ENCODE measurements at regions not wholly inside any gene's neighbourhood (a gene's known extent, or its start where the extent isn't known, plus 50 kb on each side); places are given as distances from the start of the nearest gene placed in this dataset.

DNA sequence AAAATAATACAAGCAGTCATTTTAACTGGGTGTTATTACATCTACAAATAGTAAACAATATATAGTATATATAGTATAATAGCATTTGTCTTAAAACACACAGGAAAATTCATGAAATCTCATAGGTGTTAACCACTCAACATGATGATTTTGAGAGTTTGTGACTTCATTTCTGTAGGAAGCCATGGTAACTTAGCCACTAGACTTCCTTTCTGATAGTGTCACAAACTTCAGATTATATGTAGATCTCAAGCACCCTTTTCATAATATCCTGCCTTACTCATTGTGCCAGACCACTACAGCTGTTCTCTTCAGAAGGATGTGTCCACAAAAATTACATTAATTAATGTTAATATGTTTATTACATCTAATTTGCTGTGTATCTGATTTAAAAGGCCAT is 1250.6 kb downstream of the ADGRL3 start:
- POLR2A ChIA-PET: no interaction called here
- Histone ChIP-seq H3K27me3 (ENCODE audit: control insufficient read depth, insufficient read depth, low read length) (no peaks in the 10 kb centered on the region), H3K27ac (ENCODE audit: low read length) (no peak overlapping the region), H3K36me3 (ENCODE audit: control insufficient read depth, insufficient read depth, low read length) (no peaks in the 10 kb centered on the region), H3K9me3 (ENCODE audit: control insufficient read depth, insufficient read depth, low read depth, low read length) (no peaks in the 10 kb centered on the region), H3K4me3 (ENCODE audit: low read depth in 2 of 2, low read length in 2 of 2) (no peak overlapping the region), H3K4me1 (ENCODE audit: control insufficient read depth, insufficient read depth, low read length) (no peaks in the 10 kb centered on the region)
- CTCF ChIA-PET: no interaction called here
- in situ Hi-C loops (cut with HindIII; ENCODE audit: low pct_unique_long_range_greater_than_20kb, low sequenced_read_pairs): no loop called here
- TF ChIP-seq SIN3A (IDR thresholded peaks at IDR 0.05; ENCODE audit: borderline replicate concordance, insufficient read depth, low read depth, low read length): no peak
- TF ChIP-seq, protein P1, sequence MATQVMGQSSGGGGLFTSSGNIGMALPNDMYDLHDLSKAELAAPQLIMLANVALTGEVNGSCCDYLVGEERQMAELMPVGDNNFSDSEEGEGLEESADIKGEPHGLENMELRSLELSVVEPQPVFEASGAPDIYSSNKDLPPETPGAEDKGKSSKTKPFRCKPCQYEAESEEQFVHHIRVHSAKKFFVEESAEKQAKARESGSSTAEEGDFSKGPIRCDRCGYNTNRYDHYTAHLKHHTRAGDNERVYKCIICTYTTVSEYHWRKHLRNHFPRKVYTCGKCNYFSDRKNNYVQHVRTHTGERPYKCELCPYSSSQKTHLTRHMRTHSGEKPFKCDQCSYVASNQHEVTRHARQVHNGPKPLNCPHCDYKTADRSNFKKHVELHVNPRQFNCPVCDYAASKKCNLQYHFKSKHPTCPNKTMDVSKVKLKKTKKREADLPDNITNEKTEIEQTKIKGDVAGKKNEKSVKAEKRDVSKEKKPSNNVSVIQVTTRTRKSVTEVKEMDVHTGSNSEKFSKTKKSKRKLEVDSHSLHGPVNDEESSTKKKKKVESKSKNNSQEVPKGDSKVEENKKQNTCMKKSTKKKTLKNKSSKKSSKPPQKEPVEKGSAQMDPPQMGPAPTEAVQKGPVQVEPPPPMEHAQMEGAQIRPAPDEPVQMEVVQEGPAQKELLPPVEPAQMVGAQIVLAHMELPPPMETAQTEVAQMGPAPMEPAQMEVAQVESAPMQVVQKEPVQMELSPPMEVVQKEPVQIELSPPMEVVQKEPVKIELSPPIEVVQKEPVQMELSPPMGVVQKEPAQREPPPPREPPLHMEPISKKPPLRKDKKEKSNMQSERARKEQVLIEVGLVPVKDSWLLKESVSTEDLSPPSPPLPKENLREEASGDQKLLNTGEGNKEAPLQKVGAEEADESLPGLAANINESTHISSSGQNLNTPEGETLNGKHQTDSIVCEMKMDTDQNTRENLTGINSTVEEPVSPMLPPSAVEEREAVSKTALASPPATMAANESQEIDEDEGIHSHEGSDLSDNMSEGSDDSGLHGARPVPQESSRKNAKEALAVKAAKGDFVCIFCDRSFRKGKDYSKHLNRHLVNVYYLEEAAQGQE (IDR thresholded peaks at IDR 0.05; ENCODE audit: insufficient read depth in 1 of 2, low read depth in 2 of 2, low read length in 1 of 2): no peak
- no peak for TF ChIP-seq POLR2AphosphoS5 (IDR thresholded peaks at IDR 0.05; ENCODE audit: low read depth, low read length)
- TF ChIP-seq TCF7L2 (IDR thresholded peaks at IDR 0.05; ENCODE audit: low read depth, low read length): no peak
- TF ChIP-seq, protein P2, sequence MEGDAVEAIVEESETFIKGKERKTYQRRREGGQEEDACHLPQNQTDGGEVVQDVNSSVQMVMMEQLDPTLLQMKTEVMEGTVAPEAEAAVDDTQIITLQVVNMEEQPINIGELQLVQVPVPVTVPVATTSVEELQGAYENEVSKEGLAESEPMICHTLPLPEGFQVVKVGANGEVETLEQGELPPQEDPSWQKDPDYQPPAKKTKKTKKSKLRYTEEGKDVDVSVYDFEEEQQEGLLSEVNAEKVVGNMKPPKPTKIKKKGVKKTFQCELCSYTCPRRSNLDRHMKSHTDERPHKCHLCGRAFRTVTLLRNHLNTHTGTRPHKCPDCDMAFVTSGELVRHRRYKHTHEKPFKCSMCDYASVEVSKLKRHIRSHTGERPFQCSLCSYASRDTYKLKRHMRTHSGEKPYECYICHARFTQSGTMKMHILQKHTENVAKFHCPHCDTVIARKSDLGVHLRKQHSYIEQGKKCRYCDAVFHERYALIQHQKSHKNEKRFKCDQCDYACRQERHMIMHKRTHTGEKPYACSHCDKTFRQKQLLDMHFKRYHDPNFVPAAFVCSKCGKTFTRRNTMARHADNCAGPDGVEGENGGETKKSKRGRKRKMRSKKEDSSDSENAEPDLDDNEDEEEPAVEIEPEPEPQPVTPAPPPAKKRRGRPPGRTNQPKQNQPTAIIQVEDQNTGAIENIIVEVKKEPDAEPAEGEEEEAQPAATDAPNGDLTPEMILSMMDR (IDR thresholded peaks at IDR 0.05): no peak
- ATAC-seq (no peak), DNase-seq (ENCODE audit: low read depth, low spot score) (no peak)
- intact Hi-C loops (cut with micrococcal nuclease; ENCODE audit: unreplicated experiment): no loop called here
- BruUV-seq (replicated peaks): no TSS peak

DNA sequence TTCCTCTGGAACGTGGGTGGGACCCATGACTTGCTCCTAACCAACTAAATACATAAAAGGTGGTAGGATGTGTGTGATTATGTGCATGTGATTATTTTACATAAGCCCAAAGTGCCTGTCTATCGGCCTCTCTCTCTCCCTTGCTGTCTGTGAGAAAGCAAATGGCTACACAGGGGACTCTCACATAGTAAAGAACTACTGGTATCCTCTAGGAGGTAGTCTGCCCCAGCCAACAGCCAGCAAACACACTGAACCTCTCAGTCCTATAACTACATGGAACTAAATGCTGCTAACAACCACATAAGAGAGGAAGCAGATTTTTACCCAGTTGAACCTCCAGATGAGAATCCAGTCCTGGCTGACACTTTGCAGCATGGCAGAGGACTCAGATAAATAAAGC is 1249.4 kb downstream of the ADGRL3 start:
- in situ Hi-C loops (cut with HindIII; ENCODE audit: low pct_unique_long_range_greater_than_20kb, low sequenced_read_pairs): no loop called here
- intact Hi-C loops (cut with micrococcal nuclease; ENCODE audit: unreplicated experiment): no loop called here
- POLR2A ChIA-PET: no interaction called here
- CTCF ChIA-PET: no interaction called here
- Histone ChIP-seq H3K4me3 (ENCODE audit: low read depth in 2 of 2, low read length in 2 of 2) (no peak overlapping the region), H3K27ac (ENCODE audit: low read length) (no peak overlapping the region), H3K4me1 (ENCODE audit: control insufficient read depth, insufficient read depth, low read length) (no peaks in the 10 kb centered on the region), H3K9me3 (ENCODE audit: control insufficient read depth, insufficient read depth, low read depth, low read length) (no peaks in the 10 kb centered on the region), H3K27me3 (ENCODE audit: control insufficient read depth, insufficient read depth, low read length) (no peaks in the 10 kb centered on the region), H3K36me3 (ENCODE audit: control insufficient read depth, insufficient read depth, low read length) (no peaks in the 10 kb centered on the region)
- TF ChIP-seq POLR2AphosphoS5 (IDR thresholded peaks at IDR 0.05; ENCODE audit: low read depth, low read length) (no peak), SIN3A (IDR thresholded peaks at IDR 0.05; ENCODE audit: borderline replicate concordance, insufficient read depth, low read depth, low read length) (no peak), TCF7L2 (IDR thresholded peaks at IDR 0.05; ENCODE audit: low read depth, low read length) (no peak)
- TF ChIP-seq, protein P2 (IDR thresholded peaks at IDR 0.05): no peak
- TF ChIP-seq, protein P1 (IDR thresholded peaks at IDR 0.05; ENCODE audit: insufficient read depth in 1 of 2, low read depth in 2 of 2, low read length in 1 of 2): no peak
- no TSS peak for BruUV-seq (replicated peaks)
- ATAC-seq (no peak), DNase-seq (ENCODE audit: low read depth, low spot score) (no peak)

Data from Panc1 (cell line).